ENCODE measurements at regions not wholly inside any gene's neighbourhood (a gene's known extent, or its start where the extent isn't known, plus 50 kb on each side); places are given as distances from the start of the nearest gene placed in this dataset.

DNA sequence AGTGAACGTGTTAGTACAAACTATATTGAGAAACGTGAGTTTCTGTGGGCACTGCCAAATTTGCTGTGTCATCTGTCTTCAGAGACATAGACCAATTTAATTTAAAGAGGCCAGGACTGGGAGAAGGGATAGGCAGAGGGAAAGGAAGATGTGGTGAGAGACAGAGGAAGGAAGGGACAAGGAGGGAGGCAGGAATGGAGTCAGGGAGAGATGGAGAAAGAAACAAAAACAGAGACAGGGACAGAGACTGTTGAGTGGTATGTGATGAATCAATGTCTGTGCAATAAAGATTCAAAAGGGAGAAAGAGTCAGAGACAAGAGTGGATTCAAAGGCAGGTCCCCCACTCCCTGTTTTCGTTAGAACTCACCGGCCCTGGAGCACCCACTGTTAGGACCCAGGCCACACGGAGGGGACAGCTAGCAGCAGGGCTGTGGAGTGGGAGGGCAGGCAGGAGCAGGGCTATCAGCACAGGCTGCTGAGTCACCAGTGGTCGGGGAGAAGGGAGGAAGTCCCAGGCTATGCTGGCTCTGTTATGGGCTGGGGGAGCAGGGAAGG is 51.6 kb upstream of the CHD6 start:
- DNase-seq (ENCODE audit: low spot score), result no peak

DNA sequence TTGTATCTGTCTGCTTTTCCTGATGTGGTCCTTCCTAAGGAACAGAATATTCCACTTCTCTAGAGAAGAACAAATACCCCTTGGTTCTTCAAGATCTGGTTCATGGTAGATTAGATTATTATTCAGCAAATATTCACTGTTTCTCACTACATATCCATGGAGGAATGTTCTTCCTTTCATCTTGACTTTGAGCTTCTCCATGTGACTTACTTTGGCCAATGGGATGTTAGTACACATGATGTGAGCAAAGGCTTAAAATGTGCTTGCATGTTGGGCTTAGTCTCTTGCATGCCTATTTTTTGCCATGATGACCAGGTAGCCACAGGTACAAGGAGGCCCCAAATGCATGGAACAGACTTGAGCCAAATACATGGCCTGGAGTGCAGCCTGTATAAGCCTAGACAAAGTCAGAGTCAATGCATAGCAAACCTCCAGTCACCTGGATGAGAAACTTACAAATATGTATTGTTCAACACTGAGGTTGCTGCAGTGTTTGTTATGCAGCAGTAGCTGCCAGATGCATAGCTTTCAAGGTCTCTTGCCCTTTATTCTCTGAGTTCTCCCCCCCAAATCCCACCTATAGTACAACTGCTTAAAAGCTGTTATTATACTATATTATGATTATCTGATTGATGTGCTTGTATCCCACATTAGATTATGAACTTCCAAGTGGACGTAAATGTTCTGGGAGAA is 50.0 kb upstream of the CHD6 start:
- DNase-seq (ENCODE audit: low spot score), result no peak
